H9 (cell line): ENCODE measurements at regions not wholly inside any gene's neighbourhood (a gene's known extent, or its start where the extent isn't known, plus 50 kb on each side); places are given as distances from the start of the nearest gene placed in this dataset.

Experiments
- DNase-seq: peaks from one replicate; pipeline ENCODE4 v3.0.0-alpha.2; 2017
- H2AFZ ChIP-seq: one replicate; pipeline ENCODE4 v1.6.1; 2013; ENCODE audit warnings: mild to moderate bottlenecking, low read length, control low read depth, moderate library complexity
- H2AK5ac ChIP-seq: 2 replicates; pipeline ENCODE4 v1.6.1; 2013; ENCODE audit warnings: low read length, control low read depth, mixed read lengths; ENCODE audit not compliant: insufficient read length
- H2BK120ac ChIP-seq: one replicate; pipeline ENCODE4 v1.6.1; 2013; ENCODE audit warnings: low read depth, mild to moderate bottlenecking, low read length, control low read depth, inconsistent platforms; ENCODE audit not compliant: poor library complexity, severe bottlenecking
- H2BK12ac ChIP-seq: 2 replicates; pipeline ENCODE4 v1.6.1; 2013; ENCODE audit warnings: low read length, control low read depth, mixed read lengths, low read depth; ENCODE audit not compliant: insufficient read length
- H2BK15ac ChIP-seq: 2 replicates; pipeline ENCODE4 v1.6.1; 2013; ENCODE audit warnings: low read depth, low read length, control low read depth
- H2BK20ac ChIP-seq: one replicate; pipeline ENCODE4 v1.6.1; 2013; ENCODE audit warnings: low read depth, mild to moderate bottlenecking, low read length, control low read depth, inconsistent platforms; ENCODE audit not compliant: poor library complexity, severe bottlenecking
- H2BK5ac ChIP-seq: 2 replicates; pipeline ENCODE4 v1.6.1; 2013; ENCODE audit warnings: low read length, control low read depth, mixed read lengths; ENCODE audit not compliant: insufficient read length
- H3K14ac ChIP-seq: 2 replicates; pipeline ENCODE4 v1.6.1; 2013; ENCODE audit warnings: low read length, control low read depth; ENCODE audit not compliant: insufficient read depth
- H3K18ac ChIP-seq: 2 replicates; pipeline ENCODE4 v1.6.1; 2013; ENCODE audit warnings: low read depth, mild to moderate bottlenecking, mixed read lengths, low read length, control low read depth; ENCODE audit not compliant: insufficient read length
- H3K23ac ChIP-seq: 2 replicates; pipeline ENCODE4 v1.6.1; 2013; ENCODE audit warnings: low read length, control low read depth, mixed read lengths, low read depth; ENCODE audit not compliant: insufficient read length
- H3K23me2 ChIP-seq: 2 replicates; pipeline ENCODE4 v1.6.1; 2013; ENCODE audit warnings: low read depth, mild to moderate bottlenecking, mixed read lengths, low read length, control low read depth; ENCODE audit not compliant: insufficient read length, poor library complexity, severe bottlenecking
- H3K27ac ChIP-seq: 2 replicates; pipeline ENCODE4 v1.5.1; 2013; ENCODE audit warnings: low read length, control low read depth, mixed read lengths, low read depth; ENCODE audit not compliant: insufficient read length
- H3K27me3 ChIP-seq: 2 replicates; pipeline ENCODE4 v1.6.1; 2013; ENCODE audit warnings: low read length, control low read depth, inconsistent platforms; ENCODE audit not compliant: insufficient read depth
- H3K4ac ChIP-seq: 2 replicates; pipeline ENCODE4 v1.6.1; 2013; ENCODE audit warnings: low read depth, mild to moderate bottlenecking, control low read depth, inconsistent platforms, low read length, moderate library complexity
- H3K4me1 ChIP-seq: 2 replicates; pipeline ENCODE4 v1.6.1; 2013; ENCODE audit warnings: low read length, control low read depth, inconsistent platforms; ENCODE audit not compliant: insufficient read depth
- H3K4me2 ChIP-seq: 2 replicates; pipeline ENCODE4 v1.6.1; 2013; ENCODE audit warnings: low read length, control low read depth, mixed read lengths; ENCODE audit not compliant: insufficient read length, insufficient read depth
- H3K56ac ChIP-seq: 2 replicates; pipeline ENCODE4 v1.6.1; 2013; ENCODE audit warnings: low read depth, mild to moderate bottlenecking, mixed read lengths, low read length, control low read depth; ENCODE audit not compliant: insufficient read length
- H3K79me1 ChIP-seq: 2 replicates; pipeline ENCODE4 v1.6.1; 2013; ENCODE audit warnings: low read depth, mild to moderate bottlenecking, moderate library complexity, low read length, control low read depth, inconsistent platforms; ENCODE audit not compliant: insufficient read depth, poor library complexity, severe bottlenecking
- H3K79me2 ChIP-seq: 2 replicates; pipeline ENCODE4 v1.6.1; 2013; ENCODE audit warnings: low read length, control low read depth, inconsistent platforms; ENCODE audit not compliant: insufficient read depth
- H3K9ac ChIP-seq: 2 replicates; pipeline ENCODE4 v1.6.1; 2013; ENCODE audit warnings: low read length, control low read depth, mixed read lengths; ENCODE audit not compliant: insufficient read length; ENCODE audit errors: extremely low read depth
- H3K9me3 ChIP-seq: one replicate; pipeline ENCODE4 v1.6.1; 2013; ENCODE audit warnings: low read depth, low read length, inconsistent platforms; ENCODE audit not compliant: control insufficient read depth
- H3T11ph ChIP-seq: one replicate; pipeline ENCODE4 v1.6.1; 2013; ENCODE audit warnings: mild to moderate bottlenecking, low read length, control low read depth, inconsistent platforms
- H4K20me1 ChIP-seq: one replicate; pipeline ENCODE4 v1.6.1; 2013; ENCODE audit not compliant: control insufficient read depth, insufficient read length, insufficient read depth
- H4K5ac ChIP-seq: 2 replicates; pipeline ENCODE4 v1.6.1; 2013; ENCODE audit warnings: low read depth, mild to moderate bottlenecking, mixed read lengths, low read length, control low read depth; ENCODE audit not compliant: insufficient read length
- H4K8ac ChIP-seq: replicated peaks from 2 replicates; pipeline ENCODE4 v1.6.1; 2013; ENCODE audit warnings: low read length, control low read depth, mixed read lengths, low read depth; ENCODE audit not compliant: insufficient read length
- H4K91ac ChIP-seq: 2 replicates; pipeline ENCODE4 v1.6.1; 2013; ENCODE audit warnings: low read depth, mild to moderate bottlenecking, moderate library complexity, mixed read lengths, low read length, control low read depth; ENCODE audit not compliant: insufficient read length
- H3K27ac Mint-ChIP-seq, 3 experiments: 2 replicates in 2 of 3; 3 replicates in 1 of 3; pipeline ENCODE4 v1.8.0; 2020 to 2021; ENCODE audit warnings: mixed read lengths in 3 of 3, mild to moderate bottlenecking in 1 of 3, moderate library complexity in 1 of 3
- H3K27me3 Mint-ChIP-seq: 2 replicates; pipeline ENCODE4 v1.8.0; 2021; ENCODE audit warnings: low read depth, mild to moderate bottlenecking, moderate library complexity, mixed read lengths
- H3K36me3 Mint-ChIP-seq, 3 experiments: 2 replicates in 2 of 3; 3 replicates in 1 of 3; pipeline ENCODE4 v1.8.0; 2020 to 2021; ENCODE audit warnings: low read depth in 3 of 3, mixed read lengths in 3 of 3; ENCODE audit not compliant: insufficient read depth in 1 of 3
- H3K4me1 Mint-ChIP-seq, 2 experiments: 2 replicates each; pipeline ENCODE4 v1.8.0; 2020; ENCODE audit warnings: mixed read lengths in 2 of 2
- H3K4me3 Mint-ChIP-seq, 2 experiments: 2 replicates in 1 of 2; 3 replicates in 1 of 2; pipeline ENCODE4 v1.8.0; 2020 to 2021; ENCODE audit warnings: mild to moderate bottlenecking in 2 of 2, mixed read lengths in 2 of 2, moderate library complexity in 1 of 2
- H3K9me3 Mint-ChIP-seq, 2 experiments: 2 replicates in 1 of 2; 3 replicates in 1 of 2; pipeline ENCODE4 v1.8.0; 2020; ENCODE audit warnings: mild to moderate bottlenecking in 2 of 2, mixed read lengths in 2 of 2, moderate library complexity in 1 of 2
- WGBS: extraction: QIAGEN DNeasy Blood & Tissue Kit; methylation state at CpG from one replicate; pipeline ENCODE4 v1.1.7; 2013; ENCODE audit warnings: missing lambda C conversion rate, low lambda C conversion rate, mixed read lengths; ENCODE audit not compliant: insufficient read length; ENCODE audit errors: extremely low coverage; 5-methylcytosine and 5-hydroxymethylcytosine counted together
- TF ChIP-seq, protein P1 (sequence below): fragments of 200-600 bp; sonication (generic); conservative IDR thresholded peaks from 3 replicates; pipeline ENCODE4 v1.8.0; 2021; ENCODE audit warnings: antibody characterized with exemption, mild to moderate bottlenecking

DNA sequence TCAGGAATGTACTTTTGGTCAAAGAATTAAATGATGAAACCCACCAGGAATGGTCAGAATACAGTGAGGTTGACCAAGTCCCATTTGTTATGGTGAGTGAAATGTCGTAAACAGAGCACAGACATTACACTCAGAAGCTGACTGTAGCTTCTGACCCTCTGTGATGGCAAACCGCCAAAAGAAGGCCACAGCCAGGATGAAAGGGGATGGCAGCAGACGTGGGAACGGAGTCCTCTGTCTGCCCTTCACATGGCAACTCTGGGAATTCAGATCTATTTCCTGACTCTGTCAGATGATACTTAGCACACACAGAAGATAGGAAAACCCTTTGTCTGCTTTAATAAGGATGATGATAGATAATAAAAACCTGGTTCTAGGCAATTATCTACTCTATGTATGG is 757.1 kb downstream of the SORCS3 start:
- DNase-seq = no peak
- no peak overlapping the region for H2BK5ac ChIP-seq
- no peak overlapping the region for H2BK15ac ChIP-seq
- WGBS = no CpG with 5 or more reads among the region's 4 CpGs
- TF ChIP-seq, protein P1, sequence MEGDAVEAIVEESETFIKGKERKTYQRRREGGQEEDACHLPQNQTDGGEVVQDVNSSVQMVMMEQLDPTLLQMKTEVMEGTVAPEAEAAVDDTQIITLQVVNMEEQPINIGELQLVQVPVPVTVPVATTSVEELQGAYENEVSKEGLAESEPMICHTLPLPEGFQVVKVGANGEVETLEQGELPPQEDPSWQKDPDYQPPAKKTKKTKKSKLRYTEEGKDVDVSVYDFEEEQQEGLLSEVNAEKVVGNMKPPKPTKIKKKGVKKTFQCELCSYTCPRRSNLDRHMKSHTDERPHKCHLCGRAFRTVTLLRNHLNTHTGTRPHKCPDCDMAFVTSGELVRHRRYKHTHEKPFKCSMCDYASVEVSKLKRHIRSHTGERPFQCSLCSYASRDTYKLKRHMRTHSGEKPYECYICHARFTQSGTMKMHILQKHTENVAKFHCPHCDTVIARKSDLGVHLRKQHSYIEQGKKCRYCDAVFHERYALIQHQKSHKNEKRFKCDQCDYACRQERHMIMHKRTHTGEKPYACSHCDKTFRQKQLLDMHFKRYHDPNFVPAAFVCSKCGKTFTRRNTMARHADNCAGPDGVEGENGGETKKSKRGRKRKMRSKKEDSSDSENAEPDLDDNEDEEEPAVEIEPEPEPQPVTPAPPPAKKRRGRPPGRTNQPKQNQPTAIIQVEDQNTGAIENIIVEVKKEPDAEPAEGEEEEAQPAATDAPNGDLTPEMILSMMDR = no peak
- no peaks in the 10 kb centered on the region for H3K9me3 ChIP-seq
- H3K4me3 Mint-ChIP-seq = no peak overlapping the region
- no peaks in the 10 kb centered on the region; the same call in 1 of the 2 replicates for H3K4me1 ChIP-seq
- no peaks in the 10 kb centered on the region for H3K23me2 ChIP-seq
- no peak overlapping the region for H2BK20ac ChIP-seq
- no peaks in the 10 kb centered on the region for H3K9me3 Mint-ChIP-seq
- no peak overlapping the region for H3T11ph ChIP-seq
- no peak overlapping the region for H2AK5ac ChIP-seq
- no peak overlapping the region for H2AFZ ChIP-seq
- no peaks in the 10 kb centered on the region for H3K79me2 ChIP-seq
- no peak overlapping the region for H3K27ac Mint-ChIP-seq
- H2BK12ac ChIP-seq = no peak overlapping the region
- H4K91ac ChIP-seq = no peak overlapping the region
- H4K8ac ChIP-seq = no peak overlapping the region
- H4K5ac ChIP-seq = no peak overlapping the region
- H3K9ac ChIP-seq = no peak overlapping the region
- no peaks in the 10 kb centered on the region for H3K79me1 ChIP-seq
- H3K18ac ChIP-seq = no peak overlapping the region
- no peaks in the 10 kb centered on the region for H3K36me3 Mint-ChIP-seq
- H3K4me1 Mint-ChIP-seq = peaks cover 7% of the 10 kb centered on the region in 2 experiments; a peak in 3 of 4 replicates
- no peaks in the 10 kb centered on the region for H4K20me1 ChIP-seq
- no peak overlapping the region for H3K4ac ChIP-seq
- H2BK120ac ChIP-seq = no peak overlapping the region
- no peak overlapping the region for H3K56ac ChIP-seq
- no peak overlapping the region for H3K27ac ChIP-seq
- no peak overlapping the region for H3K4me2 ChIP-seq
- no peak overlapping the region for H3K14ac ChIP-seq
- no peaks in the 10 kb centered on the region for H3K27me3 ChIP-seq
- H3K23ac ChIP-seq = no peak overlapping the region
- no peaks in the 10 kb centered on the region for H3K27me3 Mint-ChIP-seq
